ENCODE measurements at regions not wholly inside any gene's neighbourhood (a gene's known extent, or its start where the extent isn't known, plus 50 kb on each side); places are given as distances from the start of the nearest gene placed in this dataset.

DNA sequence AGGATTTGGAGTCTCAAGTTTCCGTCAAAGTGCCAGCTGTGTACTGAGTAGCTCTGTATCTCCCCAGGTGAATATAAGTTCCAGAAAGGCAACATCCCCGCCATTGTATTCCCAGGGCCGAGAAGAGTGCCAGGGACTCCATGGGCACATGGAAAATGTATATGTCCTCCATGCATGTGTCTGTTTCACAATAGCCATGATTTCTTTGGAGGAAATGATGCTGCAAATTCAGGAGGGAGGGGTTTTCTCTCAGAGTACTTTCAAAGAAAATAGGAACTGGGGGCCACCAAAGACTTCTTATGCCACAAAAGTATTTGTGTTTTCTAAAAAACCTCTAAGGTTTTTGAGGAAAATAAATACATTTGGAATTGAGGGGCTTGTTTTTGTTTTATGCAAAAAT, 524.6 kb downstream of the BNC2 start:
- DNase-seq (ENCODE audit: extremely low spot score, unreplicated experiment) = no peak
- H3K27me3 Mint-ChIP-seq = peaks cover 6% of the 10 kb centered on the region
- H3K36me3 Mint-ChIP-seq = no peaks in the 10 kb centered on the region
- H3K4me1 Mint-ChIP-seq (ENCODE audit: unreplicated experiment) = peaks cover 29% of the 10 kb centered on the region
- H3K27ac Mint-ChIP-seq = no peak overlapping the region
- TF ChIP-seq, protein P1, sequence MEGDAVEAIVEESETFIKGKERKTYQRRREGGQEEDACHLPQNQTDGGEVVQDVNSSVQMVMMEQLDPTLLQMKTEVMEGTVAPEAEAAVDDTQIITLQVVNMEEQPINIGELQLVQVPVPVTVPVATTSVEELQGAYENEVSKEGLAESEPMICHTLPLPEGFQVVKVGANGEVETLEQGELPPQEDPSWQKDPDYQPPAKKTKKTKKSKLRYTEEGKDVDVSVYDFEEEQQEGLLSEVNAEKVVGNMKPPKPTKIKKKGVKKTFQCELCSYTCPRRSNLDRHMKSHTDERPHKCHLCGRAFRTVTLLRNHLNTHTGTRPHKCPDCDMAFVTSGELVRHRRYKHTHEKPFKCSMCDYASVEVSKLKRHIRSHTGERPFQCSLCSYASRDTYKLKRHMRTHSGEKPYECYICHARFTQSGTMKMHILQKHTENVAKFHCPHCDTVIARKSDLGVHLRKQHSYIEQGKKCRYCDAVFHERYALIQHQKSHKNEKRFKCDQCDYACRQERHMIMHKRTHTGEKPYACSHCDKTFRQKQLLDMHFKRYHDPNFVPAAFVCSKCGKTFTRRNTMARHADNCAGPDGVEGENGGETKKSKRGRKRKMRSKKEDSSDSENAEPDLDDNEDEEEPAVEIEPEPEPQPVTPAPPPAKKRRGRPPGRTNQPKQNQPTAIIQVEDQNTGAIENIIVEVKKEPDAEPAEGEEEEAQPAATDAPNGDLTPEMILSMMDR (conservative IDR thresholded peaks at IDR 0.05) = no peak
- H3K4me3 Mint-ChIP-seq = no peak overlapping the region
- peaks cover 13% of the 10 kb centered on the region for H3K9me3 Mint-ChIP-seq

DNA sequence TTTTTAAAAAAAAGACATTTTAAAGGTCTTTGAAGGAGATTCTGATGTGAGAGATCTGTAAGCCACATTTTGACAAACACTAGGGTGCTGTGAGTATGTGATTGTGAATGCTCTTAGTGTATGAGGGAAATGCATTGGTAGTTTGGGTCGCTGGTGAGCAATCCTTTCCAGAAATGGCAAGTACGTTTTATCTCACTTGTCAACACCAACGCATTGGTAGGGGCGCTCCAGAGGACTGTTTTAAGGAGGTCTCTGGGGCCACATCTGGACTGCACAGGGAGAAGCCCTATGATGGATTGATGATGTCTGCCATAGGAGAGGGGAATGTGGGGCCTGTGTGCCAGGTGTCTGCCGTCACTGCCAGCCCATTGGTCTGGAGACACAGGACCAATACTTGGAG, 522.6 kb downstream of the BNC2 start:
- H3K4me1 Mint-ChIP-seq (ENCODE audit: unreplicated experiment) = peaks cover 36% of the 10 kb centered on the region

DNA sequence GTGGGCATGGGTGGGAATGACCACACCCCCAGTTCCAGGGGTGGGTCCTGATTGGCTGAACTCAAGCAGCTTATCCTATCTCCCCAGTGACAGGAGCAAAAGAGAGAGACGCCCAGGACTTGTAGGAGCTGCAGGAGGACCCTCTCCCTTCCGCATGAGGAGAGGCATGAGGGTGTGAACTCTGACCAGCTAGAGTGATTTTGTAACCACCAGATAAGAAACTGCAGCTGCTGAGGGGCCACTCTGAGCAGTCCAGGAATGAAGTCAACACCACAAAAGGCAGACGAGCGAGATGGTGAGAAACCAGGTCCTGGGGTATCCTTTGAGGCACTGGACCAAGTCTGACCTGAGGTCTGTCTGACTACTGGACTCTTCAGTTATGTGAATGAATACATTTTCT, 521.9 kb downstream of the BNC2 start:
- Mint-ChIP-seq H3K9me3 (peaks cover 13% of the 10 kb centered on the region), H3K36me3 (no peaks in the 10 kb centered on the region), H3K27me3 (peaks cover 6% of the 10 kb centered on the region), H3K4me1 (ENCODE audit: unreplicated experiment) (peaks cover 29% of the 10 kb centered on the region), H3K4me3 (no peak overlapping the region), H3K27ac (no peak overlapping the region)
- TF ChIP-seq, protein P1 (conservative IDR thresholded peaks at IDR 0.05) = no peak
- no peak for DNase-seq (ENCODE audit: extremely low spot score, unreplicated experiment)

More for the DNA sequence above, 522.6 kb downstream of the BNC2 start:
- Mint-ChIP-seq H3K27ac (no peak overlapping the region), H3K9me3 (peaks cover 13% of the 10 kb centered on the region), H3K27me3 (peaks cover 6% of the 10 kb centered on the region), H3K4me3 (no peak overlapping the region), H3K36me3 (no peaks in the 10 kb centered on the region)
- TF ChIP-seq, protein P1 (conservative IDR thresholded peaks at IDR 0.05) = no peak
- no peak for DNase-seq (ENCODE audit: extremely low spot score, unreplicated experiment)

DNA sequence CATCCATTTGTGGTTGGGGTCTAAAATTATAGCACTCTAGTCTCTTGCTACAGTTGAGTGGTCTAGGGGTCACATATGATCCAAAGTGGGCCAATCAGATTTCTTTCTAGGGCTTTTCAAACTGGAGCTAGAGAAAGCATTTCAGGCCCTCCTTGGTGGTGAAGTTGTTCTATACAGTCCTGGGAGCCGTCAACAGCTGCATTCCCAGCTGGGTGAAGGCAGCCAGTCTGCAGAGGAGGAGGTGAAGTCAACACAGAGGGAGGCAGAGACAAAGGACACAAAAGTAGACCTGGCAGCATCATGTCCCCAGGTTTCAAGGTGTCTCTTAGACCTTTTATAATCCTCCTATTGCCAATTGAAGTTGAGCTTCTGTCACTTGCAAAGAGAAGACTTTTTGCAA, 518.2 kb downstream of the BNC2 start:
- TF ChIP-seq, protein P1 (conservative IDR thresholded peaks at IDR 0.05) = no peak
- H3K4me1 Mint-ChIP-seq (ENCODE audit: unreplicated experiment) = peaks cover 9% of the 10 kb centered on the region
- no peaks in the 10 kb centered on the region for H3K36me3 Mint-ChIP-seq
- peaks cover 3% of the 10 kb centered on the region for H3K27me3 Mint-ChIP-seq
- H3K9me3 Mint-ChIP-seq = peaks cover 2% of the 10 kb centered on the region
- H3K27ac Mint-ChIP-seq = no peak overlapping the region
- H3K4me3 Mint-ChIP-seq = no peak overlapping the region
- DNase-seq (ENCODE audit: extremely low spot score, unreplicated experiment) = no peak

DNA sequence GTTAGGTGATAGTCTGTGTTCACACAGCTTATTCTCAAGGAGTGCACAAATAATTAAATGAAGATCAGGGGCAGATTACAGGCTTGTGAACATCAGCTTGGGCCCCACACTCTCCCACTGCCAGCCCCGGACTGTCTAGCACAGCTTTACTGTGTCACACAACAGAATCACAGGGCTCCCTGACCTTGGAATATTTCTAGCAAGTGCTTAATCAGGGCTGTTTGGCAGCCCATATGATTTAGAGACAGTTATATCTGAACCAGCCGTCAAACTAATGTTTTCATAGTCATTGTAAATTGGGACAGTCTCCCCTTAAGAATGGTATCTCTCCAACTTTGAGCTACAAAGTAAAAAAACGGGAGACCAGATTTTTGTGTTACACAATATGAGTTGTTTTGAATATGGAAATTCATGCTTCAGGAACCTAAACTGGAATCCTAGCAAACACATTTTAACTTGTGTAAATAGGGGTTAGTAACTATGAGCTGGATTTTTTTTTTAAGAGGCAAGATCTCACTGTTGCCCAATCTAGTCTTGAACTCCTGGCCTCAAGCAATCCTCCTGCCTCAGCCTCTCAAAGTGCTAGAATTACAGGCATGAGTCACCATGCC, 517.6 kb downstream of the BNC2 start:
- Mint-ChIP-seq H3K36me3 (no peaks in the 10 kb centered on the region), H3K4me3 (no peak overlapping the region), H3K27me3 (peaks cover 3% of the 10 kb centered on the region), H3K27ac (no peak overlapping the region), H3K9me3 (no peaks in the 10 kb centered on the region), H3K4me1 (ENCODE audit: unreplicated experiment) (peaks cover 10% of the 10 kb centered on the region)
- no peak for DNase-seq (ENCODE audit: extremely low spot score, unreplicated experiment)
- TF ChIP-seq, protein P1 (conservative IDR thresholded peaks at IDR 0.05) = no peak
